ENCODE measurements at regions not wholly inside any gene's neighbourhood (a gene's known extent, or its start where the extent isn't known, plus 50 kb on each side); places are given as distances from the start of the nearest gene placed in this dataset.

DNA sequence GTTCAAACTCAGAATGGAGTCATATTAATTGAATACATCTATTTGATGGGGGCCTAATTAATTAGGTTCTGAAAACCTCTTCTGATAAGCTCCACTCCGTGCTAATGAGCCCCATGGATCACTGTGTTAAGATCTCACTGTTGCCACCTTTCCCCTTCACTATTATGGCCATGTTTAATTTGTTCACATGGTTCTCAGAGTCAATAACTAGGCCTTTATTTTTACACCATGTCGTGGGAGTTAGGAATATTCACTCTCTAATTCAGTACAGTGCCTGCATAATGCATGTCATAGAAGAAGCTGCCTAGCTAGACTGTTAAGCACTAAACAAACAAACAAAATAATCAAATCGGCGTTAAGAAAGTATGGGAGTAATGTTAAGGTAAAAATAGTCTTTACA, 84.9 kb downstream of the EDEM1 start:
- TF ChIP-seq CTCF (IDR thresholded peaks at IDR 0.05): no peak
- no peaks in the 10 kb centered on the region for H3K27me3 Mint-ChIP-seq (ENCODE audit: low read depth in 3 of 3)

GRCh38 chr3:5274091-5274490, 86.6 kb downstream of the EDEM1 start:
- Histone ChIP-seq H3K4me2 (replicated peaks; ENCODE audit: extremely low read depth, low read length, poor library complexity, severe bottlenecking) (no peak overlapping the region), H3K4me3 (replicated peaks in 1 of 3; ENCODE audit: low read depth in 2 of 3, low read length in 3 of 3) (no peak overlapping the region), H3K27me3 (ENCODE audit: control insufficient read depth in 2 of 2, insufficient read depth in 2 of 2, low read length in 2 of 2) (no peaks in the 10 kb centered on the region), H4K20me1 (ENCODE audit: insufficient read depth, low read length) (no peaks in the 10 kb centered on the region), H3K79me2 (ENCODE audit: insufficient read depth, low read length) (no peaks in the 10 kb centered on the region), H3K4me1 (ENCODE audit: control insufficient read depth in 1 of 2, insufficient read depth in 2 of 2, low read length in 2 of 2) (peaks cover 17 to 24% of the 10 kb centered on the region in 2 donors), H2AFZ (ENCODE audit: insufficient read depth, low read depth, low read length, poor library complexity, severe bottlenecking) (no peak overlapping the region), H3K9me3 (replicated peaks in 1 of 2; ENCODE audit: control insufficient read depth in 1 of 2, insufficient read depth in 1 of 2, low read length in 2 of 2) (peaks cover 0 to 3% of the 10 kb centered on the region in 2 donors), H3K9ac (ENCODE audit: insufficient read depth, low read length, poor library complexity, severe bottlenecking) (no peak overlapping the region), H3K27ac (ENCODE audit: low read depth in 1 of 2, low read length in 2 of 2) (no peak overlapping the region), H3K36me3 (replicated peaks in 1 of 2; ENCODE audit: control insufficient read depth in 1 of 2, insufficient read depth in 2 of 2, low read length in 2 of 2) (no peaks in the 10 kb centered on the region)
- Mint-ChIP-seq H3K27ac (peak overlapping the region in 1 of 7 donors; percentile 27), H3K4me3 (no peak overlapping the region), H3K27me3 (ENCODE audit: low read depth in 3 of 3) (no peaks in the 10 kb centered on the region), H3K9me3 (peaks cover 0 to 4% (median 2%) of the 10 kb centered on the region in 7 donors), H3K4me1 (peaks cover 12% of the 10 kb centered on the region), H3K36me3 (no peaks in the 10 kb centered on the region)
- no CpG with 5 or more reads among the region's 1 CpG for WGBS (ENCODE audit: insufficient coverage)
- intact Hi-C loops (cut with micrococcal nuclease): no loop called here
- no peak for TF ChIP-seq CTCF (IDR thresholded peaks at IDR 0.05)
- no peak for DNase-seq

More for the DNA sequence above, 84.9 kb downstream of the EDEM1 start:
- H3K36me3 ChIP-seq (replicated peaks in 1 of 2; ENCODE audit: control insufficient read depth in 1 of 2, insufficient read depth in 2 of 2, low read length in 2 of 2): no peaks in the 10 kb centered on the region
- no peaks in the 10 kb centered on the region for H3K79me2 ChIP-seq (ENCODE audit: insufficient read depth, low read length)
- H3K9me3 Mint-ChIP-seq: peaks cover 0 to 2% (median 0%) of the 10 kb centered on the region in 7 donors
- 100% methylated on average over 2 of the region's 4 CpGs for WGBS (ENCODE audit: insufficient coverage)
- H3K9ac ChIP-seq (ENCODE audit: insufficient read depth, low read length, poor library complexity, severe bottlenecking): no peak overlapping the region
- H3K4me2 ChIP-seq (replicated peaks; ENCODE audit: extremely low read depth, low read length, poor library complexity, severe bottlenecking): no peak overlapping the region
- peaks cover 17 to 24% of the 10 kb centered on the region in 2 donors for H3K4me1 ChIP-seq (ENCODE audit: control insufficient read depth in 1 of 2, insufficient read depth in 2 of 2, low read length in 2 of 2)
- no peaks in the 10 kb centered on the region for H3K27me3 ChIP-seq (ENCODE audit: control insufficient read depth in 2 of 2, insufficient read depth in 2 of 2, low read length in 2 of 2)
- no peak overlapping the region for H3K4me3 Mint-ChIP-seq
- DNase-seq: no peak
- H3K9me3 ChIP-seq (replicated peaks in 1 of 2; ENCODE audit: control insufficient read depth in 1 of 2, insufficient read depth in 1 of 2, low read length in 2 of 2): no peaks in the 10 kb centered on the region
- no peak overlapping the region for H2AFZ ChIP-seq (ENCODE audit: insufficient read depth, low read depth, low read length, poor library complexity, severe bottlenecking)
- H3K4me3 ChIP-seq (replicated peaks in 1 of 3; ENCODE audit: low read depth in 2 of 3, low read length in 3 of 3): no peak overlapping the region
- H3K27ac ChIP-seq (ENCODE audit: low read depth in 1 of 2, low read length in 2 of 2): no peak overlapping the region
- peaks cover 12% of the 10 kb centered on the region for H3K4me1 Mint-ChIP-seq
- intact Hi-C loops (cut with micrococcal nuclease): no loop called here
- H3K27ac Mint-ChIP-seq: no peak overlapping the region
- no peaks in the 10 kb centered on the region for H3K36me3 Mint-ChIP-seq
- no peaks in the 10 kb centered on the region for H4K20me1 ChIP-seq (ENCODE audit: insufficient read depth, low read length)
